ENCODE measurements at regions not wholly inside any gene's neighbourhood (a gene's known extent, or its start where the extent isn't known, plus 50 kb on each side); places are given as distances from the start of the nearest gene placed in this dataset.
A peak's percentile ranks its signal among the peaks of the same experiment; 100 is the strongest.

- Histone ChIP-seq H3K9ac (ENCODE audit: insufficient read depth in 1 of 2, low read depth in 2 of 2, low read length in 2 of 2) (no peak overlapping the region), H3K79me2 (ENCODE audit: control insufficient read depth, insufficient read depth, low read length) (no peaks in the 10 kb centered on the region), H3K27ac (ENCODE audit: extremely low read depth, low read depth, low read length) (no peak overlapping the region), H3K4me2 (ENCODE audit: insufficient read depth, low read length) (no peak overlapping the region), H2AFZ (ENCODE audit: low read depth, low read length) (no peak overlapping the region), H4K20me1 (replicated peaks; ENCODE audit: control insufficient read depth, insufficient read depth, low read length) (no peaks in the 10 kb centered on the region), H3K4me1 (replicated peaks in 1 of 2; ENCODE audit: control insufficient read depth in 2 of 2, insufficient read depth in 2 of 2, low read length in 2 of 2) (peaks cover 0 to 12% of the 10 kb centered on the region in 2 experiments; a peak in 4 of 5 replicates), H3K9me1 (ENCODE audit: control insufficient read depth, insufficient read depth, low read length) (no peaks in the 10 kb centered on the region), H3K27me3 (ENCODE audit: control insufficient read depth in 2 of 2, insufficient read depth in 2 of 2, low read length in 2 of 2) (no peaks in the 10 kb centered on the region), H3K9me3 (replicated peaks; ENCODE audit: control insufficient read depth, insufficient read depth, low read depth, low read length) (no peaks in the 10 kb centered on the region), H3K4me3 (no peak overlapping the region), H3K36me3 (ENCODE audit: control insufficient read depth, insufficient read depth, low read length) (no peaks in the 10 kb centered on the region)
- ATAC-seq: peak; percentile 39; the same call in 2 of the 3 replicates
- intact Hi-C loops (cut with micrococcal nuclease): no loop called here
- in situ Hi-C loops (cut with MboI): no loop called here
- no TSS peak for BruUV-seq (replicated peaks)
- DNase-seq (ENCODE audit: extremely low read depth in 1 of 4, low spot score in 3 of 4): peak in 2 of 4 experiments; percentile 21 to 31
- FAIRE-seq: no peak
- POLR2A ChIA-PET: interaction anchor here (1.1 kb wide), 1 partner anchor 9 kb away, joined by 4 read pairs; no protein-coding TSS in a partner anchor
- CTCF ChIA-PET (ENCODE audit: low intra/inter-chr PET ratio): no interaction called here
- WGBS (ENCODE audit: insufficient coverage, low coverage, missing lambda C conversion rate): 36% methylated on average over 1 of the region's 1 CpG
- TF ChIP-seq NFIC (IDR thresholded peaks at IDR 0.05): peak; percentile 63
- TF ChIP-seq EHMT2 (IDR thresholded peaks at IDR 0.05): 0 out of 2 replicates have a peak, but pooled peaks have one; percentile 53
- no peak for TF ChIP-seq MIER1 (IDR thresholded peaks at IDR 0.05; ENCODE audit: low read depth)
- TF ChIP-seq VEZF1 (CRISPR knock-in tag; IDR thresholded peaks at IDR 0.05): 0 out of 2 replicates have a peak, but pooled peaks have one; percentile 11
- no peak for TF ChIP-seq ZNF592 (IDR thresholded peaks at IDR 0.05)
- no peak for TF ChIP-seq ARID3A (IDR thresholded peaks at IDR 0.05; ENCODE audit: borderline replicate concordance, low read depth, low read length)
- TF ChIP-seq HMG20B (CRISPR knock-in tag; IDR thresholded peaks at IDR 0.05): no peak
- TF ChIP-seq ZBTB17 (CRISPR knock-in tag; IDR thresholded peaks at IDR 0.05): no peak
- peak; percentile 49 for TF ChIP-seq MEIS2 (IDR thresholded peaks at IDR 0.05; ENCODE audit: partially characterized antibody)
- no peak for TF ChIP-seq E2F1 (CRISPR knock-in tag; IDR thresholded peaks at IDR 0.05)
- peak; percentile 35; the same call in 1 of the 2 replicates for TF ChIP-seq ATF7 (IDR thresholded peaks at IDR 0.05)
- peak in 1 of 2 experiments; percentile 65; a peak in 1 of 4 replicates for TF ChIP-seq FOXK2 (conservative IDR thresholded peaks at IDR 0.05 in 1 of 2, IDR thresholded peaks at IDR 0.05 in 1 of 2; ENCODE audit: low read depth in 2 of 2)
- no peak for TF ChIP-seq POLR2AphosphoS2 (IDR thresholded peaks at IDR 0.05; ENCODE audit: low read length)
These were observed 61.2 kb upstream of the FOXN2 start for GRCh38 chr2:48253301-48253700.

All from K562 (cell line).